IPS DF 4.7 (cell line): ENCODE measurements at regions not wholly inside any gene's neighbourhood (a gene's known extent, or its start where the extent isn't known, plus 50 kb on each side); places are given as distances from the start of the nearest gene placed in this dataset.

Experiments used
- DNase-seq: peaks from one replicate; pipeline ENCODE4 v3.0.0-alpha.2; 2013; ENCODE audit warnings: low spot score; ENCODE audit errors: extremely low read depth

DNA sequence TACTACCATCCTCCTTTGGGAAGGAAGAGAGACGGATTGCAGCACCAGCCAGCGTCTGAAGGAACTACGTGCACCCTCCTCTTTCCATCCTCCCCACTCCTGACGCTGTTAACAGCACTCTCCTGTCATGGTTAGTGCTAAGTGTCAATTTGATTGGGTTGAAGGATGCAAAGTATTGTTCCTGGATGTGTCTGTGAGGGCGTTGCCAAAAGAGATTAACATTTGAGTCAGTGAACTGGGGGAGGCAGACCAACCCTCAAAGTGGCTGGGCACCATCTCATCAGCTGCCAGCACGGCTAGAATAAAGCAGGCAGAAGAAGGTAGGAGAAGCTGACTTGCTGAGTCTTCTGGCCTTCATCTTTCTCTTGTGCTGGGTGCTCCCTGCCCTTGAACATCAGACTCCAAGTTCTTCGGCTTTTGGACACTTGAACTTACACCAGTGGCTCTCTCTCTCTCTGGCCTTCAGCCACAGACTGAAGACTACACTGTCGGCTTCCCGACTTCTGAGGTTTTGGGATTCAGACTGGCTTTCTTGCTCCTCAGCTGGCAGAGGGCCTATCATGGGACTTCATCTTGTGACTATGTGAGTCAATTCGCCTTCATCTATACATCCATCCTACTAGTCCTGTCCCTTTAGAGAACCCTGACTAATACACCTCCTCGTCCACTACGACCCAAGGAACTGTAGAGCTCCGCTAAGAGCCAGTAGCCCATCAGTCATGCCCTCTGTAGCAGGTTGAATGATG, 128.2 kb upstream of the HES1 start:
- DNase-seq, result no peak

DNA sequence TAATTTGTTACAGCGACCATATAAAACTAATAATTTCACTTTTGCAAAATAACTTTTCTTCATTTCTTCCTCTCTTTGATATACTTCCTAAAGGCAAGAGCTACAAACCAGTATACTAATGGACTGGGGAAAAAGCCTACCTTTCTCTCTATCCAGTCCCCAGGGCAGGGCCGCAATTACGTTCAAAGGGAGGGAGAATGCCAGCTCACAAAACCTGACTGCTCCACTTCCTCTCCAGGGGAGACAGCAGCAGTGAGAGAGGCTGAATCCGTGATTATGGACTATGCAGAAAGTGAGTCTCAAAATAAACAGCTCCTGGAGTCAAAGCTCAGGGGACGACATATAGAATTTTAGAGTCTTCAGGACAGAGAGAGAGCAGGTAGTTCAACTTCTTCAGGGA, 126.9 kb upstream of the HES1 start:
- no peak for DNase-seq

DNA sequence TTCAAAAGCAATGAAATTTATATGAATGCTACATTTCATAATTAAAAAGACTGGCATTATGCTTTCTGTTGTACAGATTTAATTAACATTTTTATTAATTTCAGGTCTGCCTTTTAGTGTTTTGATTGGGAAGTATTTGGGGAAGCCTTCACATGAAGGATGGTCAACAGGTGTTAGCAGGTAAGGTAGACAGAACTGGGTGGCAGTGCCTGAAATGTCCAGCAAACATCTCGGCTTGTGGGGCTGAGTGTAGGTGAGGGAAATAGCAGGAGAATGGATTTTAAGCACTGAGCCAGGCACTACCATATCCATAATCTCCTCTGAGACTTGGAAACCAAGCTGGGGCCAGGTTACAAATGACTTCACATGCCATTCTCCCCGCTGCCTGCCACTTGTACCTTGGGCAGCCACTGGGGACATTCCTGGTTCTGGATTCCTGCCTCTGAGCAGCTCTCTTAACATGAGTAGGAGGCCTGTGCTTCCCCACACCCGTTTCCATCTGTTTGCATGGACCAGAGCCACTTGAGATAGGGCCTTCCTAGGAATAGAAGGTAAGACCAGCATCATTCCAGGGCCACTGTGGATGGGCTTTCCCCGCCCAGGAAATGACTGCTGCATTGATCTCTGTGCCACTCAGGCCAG, 125.9 kb upstream of the HES1 start:
- DNase-seq, result no peak

DNA sequence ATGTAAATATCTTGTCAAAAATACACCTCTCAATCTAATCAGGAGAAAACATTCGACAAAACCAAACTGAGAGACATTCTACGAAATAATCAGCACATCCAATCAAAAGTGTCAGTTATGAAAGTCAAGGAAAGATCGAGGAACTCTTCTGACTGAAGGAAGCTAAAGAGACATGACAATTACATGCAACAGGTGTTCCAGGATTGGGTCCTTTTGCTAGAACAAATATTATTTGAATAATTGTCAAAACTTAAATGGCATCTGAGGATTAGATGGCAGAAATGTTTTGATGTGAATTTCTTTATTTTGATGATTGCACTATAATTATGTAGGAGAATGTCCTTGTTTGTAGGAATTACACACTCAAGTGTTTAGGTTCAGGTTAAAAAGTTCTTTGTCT, 124.1 kb upstream of the HES1 start:
- no peak for DNase-seq

DNA sequence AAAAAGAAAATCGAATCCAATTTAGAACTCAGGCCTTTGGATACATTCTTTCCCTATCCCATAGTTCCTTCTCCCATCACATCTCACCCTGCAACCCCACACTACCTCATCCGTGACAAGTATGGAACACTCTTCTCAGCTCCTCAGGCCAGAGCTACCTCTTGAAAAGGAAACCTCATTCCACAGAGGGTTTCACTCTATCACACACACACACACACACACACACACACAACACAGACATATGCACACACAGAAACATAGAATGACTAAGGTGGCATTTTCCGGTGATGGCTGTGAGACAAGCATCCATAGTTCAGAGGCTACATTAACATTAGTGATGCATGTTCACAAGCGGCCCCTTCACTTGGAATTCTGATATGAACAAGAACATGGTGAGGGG, 122.0 kb upstream of the HES1 start:
- no peak for DNase-seq

DNA sequence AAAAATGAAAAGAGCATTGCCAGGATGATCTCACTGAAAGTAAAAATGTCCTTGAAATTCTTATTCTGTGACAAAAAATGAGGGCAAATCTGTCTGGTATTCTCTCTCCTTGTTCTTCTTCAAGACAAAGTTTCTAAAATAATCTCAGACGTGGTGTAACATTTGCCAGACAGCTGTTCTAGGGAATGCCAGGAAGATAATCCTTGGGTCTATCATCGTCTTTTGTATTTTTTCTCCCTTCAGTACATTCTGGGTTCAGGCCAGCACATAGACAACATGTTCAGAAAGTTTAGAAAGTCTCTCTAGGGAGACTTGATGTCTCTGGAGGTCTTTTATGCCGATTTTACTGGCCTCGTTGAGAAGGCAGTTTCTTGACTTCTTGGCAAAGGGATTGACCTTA, 121.2 kb upstream of the HES1 start:
- DNase-seq, result no peak

DNA sequence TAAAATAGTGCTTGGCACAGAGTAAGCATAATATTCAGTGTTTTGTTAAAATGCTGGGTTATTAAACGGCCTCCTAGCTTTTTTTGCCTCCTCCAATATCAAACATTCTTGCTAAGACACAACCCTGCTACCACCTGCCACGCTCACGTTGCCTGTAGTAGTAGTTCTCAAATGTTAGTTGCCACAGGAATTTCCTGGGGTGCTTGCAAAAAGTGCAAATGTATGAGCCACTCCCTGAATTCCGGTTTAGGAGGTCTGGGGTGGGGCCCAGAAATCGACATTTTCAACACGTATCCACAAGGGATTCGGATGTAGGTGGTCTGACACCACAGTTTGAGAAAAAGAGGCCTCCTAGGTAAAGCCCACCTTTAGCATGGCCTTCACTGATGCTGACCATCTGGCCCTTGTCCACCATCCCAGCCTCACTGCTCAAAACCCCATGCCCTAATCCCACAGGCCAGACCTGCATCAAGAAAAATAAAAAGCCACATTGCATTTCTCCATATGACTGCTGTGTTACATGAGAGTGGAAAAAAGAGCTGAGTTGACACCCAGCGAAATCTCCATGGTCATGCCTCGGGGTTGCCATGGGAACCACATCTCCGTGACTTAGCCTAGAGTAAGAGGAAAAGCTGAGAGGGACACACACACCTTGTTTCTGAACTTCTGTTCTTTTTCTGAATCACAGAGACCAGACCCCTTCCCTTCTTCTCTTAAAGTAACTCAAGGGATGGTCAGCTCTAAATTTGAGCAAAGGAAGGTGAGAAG, 116.4 kb upstream of the HES1 start:
- no peak for DNase-seq

DNA sequence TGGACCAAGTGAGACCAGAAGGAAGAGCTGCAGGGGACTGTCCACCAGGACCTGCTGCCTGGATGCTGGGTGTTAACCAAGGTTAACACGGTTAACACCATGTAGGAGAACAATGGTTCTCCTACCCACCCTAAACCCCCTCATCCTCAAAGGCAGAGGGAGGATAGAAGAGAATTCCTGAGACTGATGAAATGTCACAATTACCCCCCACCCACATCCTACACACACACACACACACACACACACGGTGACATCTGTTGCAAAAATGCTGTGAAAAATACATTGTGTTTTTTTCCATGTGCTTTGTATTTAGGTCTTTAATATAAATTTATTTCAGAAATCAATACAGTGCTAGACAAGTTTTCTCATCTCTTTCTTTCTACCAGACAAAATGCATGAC, 113.9 kb upstream of the HES1 start:
- DNase-seq, result no peak

DNA sequence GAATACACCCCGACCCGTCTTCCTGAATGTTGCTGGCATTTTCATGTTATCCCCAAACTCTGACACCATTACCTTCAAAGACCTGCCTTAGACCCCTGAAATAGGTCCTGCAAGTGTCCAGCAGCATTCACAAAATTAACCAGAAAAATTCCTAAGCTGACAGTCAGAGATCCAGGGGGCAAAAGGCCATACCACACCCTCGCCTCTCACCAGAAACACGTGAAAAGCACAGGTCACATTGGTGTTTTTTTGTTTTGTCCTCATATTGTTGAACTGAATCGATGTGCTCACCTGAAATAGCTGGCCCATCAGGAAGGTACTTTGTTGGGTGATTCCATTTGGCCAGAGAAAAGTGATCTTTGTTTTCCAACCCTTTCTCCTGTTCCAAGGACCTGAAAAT, 113.1 kb upstream of the HES1 start:
- DNase-seq, result no peak

DNA sequence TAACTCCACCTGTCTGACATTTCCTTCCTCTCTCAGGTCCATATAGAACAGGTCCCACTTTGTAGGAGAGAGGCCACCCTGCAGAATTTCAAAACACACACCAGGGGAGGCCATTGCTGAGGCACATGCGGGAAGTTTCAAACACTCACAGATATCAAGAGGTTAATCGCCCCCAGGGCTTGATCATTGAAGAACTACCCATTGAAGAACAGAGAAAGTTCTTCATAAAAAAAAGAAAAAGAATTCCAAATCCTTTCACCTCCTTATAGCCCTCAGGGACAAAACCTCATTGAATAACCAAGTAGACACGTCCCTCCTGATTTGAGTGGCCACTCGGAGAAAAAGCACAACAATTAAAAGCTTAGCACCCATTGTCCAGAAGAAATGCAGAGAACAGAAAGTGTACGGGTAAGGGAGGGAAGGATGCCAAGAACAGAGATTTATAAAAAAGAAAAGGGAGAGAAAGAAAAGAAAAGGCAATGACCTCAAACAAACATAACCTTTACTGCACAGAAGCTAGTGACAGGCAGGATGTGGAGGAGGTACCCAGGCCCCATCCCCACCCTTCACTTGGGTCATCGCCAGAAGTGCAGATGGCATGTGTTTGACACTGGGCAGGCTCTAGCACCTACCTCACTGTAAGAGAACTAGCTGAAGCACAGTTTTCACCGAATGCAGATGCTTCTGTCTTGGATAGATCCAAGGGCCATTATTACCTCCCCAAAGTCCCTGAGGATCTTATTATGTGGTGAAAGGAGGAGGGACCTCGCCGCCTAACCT, 112.3 kb upstream of the HES1 start:
- DNase-seq, result no peak

DNA sequence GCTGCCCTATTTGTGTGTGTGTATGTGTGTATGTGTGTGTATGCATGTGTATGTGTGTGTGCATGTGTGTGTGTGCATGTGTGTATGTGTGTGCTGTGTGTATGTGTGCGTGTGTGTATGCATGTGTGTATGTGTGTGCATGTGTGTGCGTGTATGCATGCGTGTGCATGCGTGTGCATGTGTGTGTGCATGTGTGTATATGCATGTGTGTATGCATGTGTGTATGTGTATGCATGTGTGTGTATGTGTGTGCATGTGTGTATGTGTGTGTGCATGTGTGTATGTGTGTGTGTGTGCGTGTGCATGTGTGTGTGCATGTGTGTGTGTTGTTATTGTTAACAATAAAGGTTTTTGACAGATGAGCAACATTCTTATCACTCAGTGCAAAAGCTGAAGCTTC, 110.8 kb upstream of the HES1 start:
- DNase-seq, result no peak

DNA sequence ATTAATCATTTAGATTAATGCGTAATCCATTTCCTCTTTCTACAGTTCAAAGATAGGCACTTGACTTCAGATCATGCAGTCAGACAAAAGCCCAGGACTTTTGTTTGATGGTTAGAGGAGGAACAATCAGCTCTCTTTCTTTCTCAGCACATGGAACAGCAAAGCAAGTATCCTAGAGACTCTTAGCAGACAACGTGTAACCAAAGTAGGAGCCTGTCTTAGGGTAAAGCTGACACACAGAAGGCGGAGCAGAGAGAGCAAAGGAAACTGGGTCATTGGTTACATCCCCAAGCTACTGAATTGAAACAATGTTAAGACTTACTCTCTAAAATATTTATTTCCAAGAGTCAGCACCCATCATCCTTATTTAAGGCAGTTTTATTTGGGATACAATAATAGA, 110.0 kb upstream of the HES1 start:
- no peak for DNase-seq

DNA sequence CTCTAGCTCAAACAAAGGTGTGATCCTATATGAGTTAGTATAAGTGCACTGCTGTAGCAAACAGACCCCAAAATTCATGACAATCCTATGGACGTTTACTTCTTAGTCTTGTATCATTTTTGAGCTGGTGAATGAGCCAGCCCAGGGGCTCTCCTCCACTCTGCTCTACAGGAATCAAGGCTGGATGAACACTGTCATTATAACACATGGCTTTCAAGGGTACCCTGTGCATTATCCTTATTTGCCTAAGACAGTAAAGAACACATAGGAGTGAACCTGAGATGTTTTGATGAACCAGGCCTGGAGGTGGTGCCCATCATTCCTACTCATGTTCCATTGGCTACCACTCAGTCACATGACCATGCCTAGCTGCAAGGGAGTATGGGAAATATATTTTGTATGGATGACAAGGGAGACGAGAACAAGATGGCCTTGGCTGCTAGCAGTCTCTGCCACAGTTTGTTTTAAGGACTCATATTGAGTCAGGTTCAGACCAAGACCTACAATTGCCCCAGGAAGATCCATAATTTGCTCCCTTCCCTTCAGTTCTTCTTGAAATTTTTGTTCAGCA, 107.4 kb upstream of the HES1 start:
- DNase-seq, result no peak

DNA sequence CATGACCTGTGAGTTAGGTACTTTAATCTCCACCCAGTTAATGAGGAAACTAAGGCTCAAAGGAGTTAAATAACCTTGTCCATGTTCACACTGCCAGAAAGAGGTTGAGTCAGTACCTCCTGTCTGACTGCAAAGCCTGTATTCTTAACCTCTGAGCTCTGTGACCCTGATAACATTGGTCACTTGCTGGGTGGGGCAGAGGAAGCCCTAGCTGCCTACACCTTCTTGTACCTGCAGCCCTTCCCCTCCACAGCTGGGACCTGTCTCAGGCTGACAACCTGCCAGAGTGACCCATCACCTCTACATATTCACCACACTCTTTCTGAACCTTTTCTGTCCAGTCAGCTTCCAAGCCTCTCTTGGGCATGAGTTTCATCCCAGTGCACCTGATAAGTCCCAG, 106.1 kb upstream of the HES1 start:
- DNase-seq, result no peak

DNA sequence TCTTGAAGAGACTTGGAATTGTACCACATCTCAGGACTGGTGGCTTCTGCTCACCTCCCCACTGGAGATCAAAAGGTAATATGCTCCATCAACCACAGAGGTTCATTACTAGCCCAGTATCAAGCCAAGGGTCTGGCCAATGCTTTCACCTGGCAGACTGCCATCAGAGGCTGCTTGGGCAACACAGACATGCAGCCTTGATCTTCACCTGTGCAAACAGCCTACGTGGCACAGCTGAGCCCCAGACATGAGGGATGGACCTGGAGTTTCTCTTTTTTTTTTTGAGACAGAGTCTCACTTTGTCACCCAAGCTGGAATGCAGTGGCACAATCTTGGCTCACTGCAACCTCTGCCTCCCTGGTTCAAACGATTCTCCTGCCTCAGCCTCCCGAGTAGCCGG, 105.6 kb upstream of the HES1 start:
- DNase-seq, result no peak

DNA sequence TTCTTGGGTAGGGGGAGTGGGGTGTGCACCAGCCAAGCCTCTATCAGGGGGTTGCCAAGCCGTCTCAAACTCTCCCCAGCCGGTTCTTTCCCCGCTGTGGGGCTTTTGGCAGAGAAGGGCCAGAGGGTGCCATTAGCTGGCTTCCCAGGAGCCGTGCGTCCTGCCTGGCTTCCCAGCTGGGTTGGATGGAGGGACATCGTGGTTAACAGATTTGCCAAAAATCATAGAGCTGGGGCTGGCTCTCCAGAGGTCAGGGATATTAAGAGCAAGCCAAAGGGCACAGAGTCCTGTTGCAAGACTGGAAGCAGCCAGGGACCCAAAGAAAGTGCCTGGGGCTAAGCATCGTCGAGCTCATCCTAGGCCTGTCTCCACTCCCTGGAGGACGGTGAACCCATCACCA, 104.6 kb upstream of the HES1 start:
- no peak for DNase-seq

DNA sequence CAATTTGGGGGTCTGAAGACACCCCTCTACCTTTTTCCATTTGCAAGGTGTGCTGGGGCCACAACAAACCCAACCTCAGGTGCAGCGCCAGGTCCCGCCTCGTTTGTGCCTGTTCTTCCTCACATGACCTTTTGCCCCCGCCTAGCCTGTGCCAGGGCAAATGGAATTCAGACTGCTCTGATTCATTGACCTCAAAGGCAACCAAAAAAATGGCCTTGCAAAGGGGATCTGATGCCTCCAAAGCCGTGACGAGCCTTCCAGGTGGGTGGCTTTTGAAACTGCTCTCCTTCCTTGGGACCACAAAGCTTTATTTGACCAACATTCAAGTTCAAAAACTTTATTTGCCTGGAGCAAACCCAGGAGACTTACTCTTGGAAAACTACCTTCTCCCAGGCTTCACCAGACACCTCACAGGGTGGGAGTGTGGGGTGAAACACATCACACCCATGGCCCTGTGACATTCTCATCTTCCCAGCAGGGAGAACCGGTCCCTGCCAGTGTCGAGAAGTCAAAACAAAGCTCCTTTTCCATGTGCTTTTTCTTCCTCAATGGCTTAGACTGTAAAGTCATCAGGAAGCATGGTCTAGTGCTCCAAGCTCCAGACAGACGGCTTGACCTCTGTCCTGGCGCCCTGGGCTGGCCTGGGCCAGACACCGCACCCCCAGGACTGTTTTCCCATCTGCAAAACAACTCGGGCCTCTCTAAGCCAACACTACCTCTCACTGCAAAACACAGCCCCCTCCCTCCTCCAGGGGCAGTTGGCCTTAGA, 103.9 kb upstream of the HES1 start:
- no peak for DNase-seq

DNA sequence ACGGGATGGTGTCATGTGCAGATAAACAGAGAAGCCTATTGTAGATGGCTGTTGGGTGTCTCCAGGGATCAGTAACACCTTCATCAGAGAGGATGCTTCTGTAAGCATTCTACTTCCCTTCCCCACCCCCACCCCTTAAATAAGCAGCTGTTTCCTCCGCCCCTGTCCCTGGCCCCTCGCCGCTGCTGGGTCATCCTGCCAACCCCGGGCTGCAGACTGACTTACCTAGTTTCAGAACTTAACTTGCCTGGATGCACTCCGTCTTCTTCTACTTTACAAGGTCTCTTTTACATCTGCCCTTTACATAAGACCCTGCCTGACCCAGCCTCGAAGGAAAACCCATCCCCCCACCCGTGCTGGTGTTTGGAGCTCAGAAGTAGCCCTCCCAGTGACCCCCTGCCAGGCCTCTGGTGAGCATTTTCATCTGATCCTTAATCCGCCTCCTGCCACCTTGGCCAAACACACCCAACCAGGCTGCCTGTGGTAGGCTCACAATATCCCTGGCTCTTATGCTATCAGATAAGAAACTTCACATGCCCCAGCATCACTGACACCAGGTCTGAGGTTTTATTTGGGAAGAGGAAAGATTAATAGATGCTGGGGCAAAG, 103.0 kb upstream of the HES1 start:
- DNase-seq, result no peak

DNA sequence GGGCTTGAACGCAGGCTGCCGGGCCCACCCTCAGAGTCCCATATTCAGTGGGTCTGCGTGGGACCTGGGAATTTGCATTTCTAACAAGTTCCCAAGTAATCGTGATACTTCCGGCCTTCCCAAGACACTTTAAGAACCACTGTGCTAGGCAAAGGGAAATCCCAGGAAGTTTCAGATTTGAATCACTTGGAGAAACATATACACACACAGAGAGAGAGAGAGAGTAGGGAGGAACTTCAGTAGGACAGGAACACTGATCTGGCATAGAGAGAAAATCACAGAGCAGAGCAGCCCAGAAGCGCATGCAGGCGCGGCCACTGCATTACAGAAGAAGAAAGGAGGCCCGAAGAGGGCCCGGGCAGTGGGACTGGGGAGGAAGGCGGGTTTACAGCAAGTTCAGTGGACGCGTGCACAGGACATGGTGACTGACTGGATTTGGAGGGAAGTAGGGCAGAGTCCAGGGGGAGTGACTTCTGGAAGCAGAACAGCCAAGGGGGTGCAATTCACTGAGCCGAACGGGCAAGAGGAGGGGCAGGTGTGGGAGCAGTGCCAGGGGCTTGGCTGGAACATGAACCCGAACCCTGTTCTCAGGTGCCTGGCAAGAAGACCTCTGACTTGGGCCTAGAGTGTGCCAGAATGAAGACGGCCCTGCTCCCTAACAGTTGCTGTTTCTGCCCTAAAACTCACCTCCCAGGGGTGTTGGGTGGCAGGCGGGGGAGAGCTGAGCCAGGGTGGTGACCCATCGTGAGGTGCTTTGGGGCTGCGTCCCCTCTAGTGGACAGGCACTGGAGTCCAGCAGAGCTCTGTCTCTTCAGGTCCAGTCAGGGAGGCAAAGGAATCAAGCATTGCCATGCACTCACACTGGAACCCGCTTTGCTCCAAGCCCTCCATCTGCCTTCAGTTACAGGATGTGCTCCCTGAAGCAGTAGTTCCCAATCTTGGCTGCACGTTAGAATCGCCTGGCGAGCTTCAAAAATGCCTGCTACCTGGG, 101.3 kb upstream of the HES1 start:
- DNase-seq, result no peak
